GM21786 (cell line): ENCODE measurements at regions not wholly inside any gene's neighbourhood (a gene's known extent, or its start where the extent isn't known, plus 50 kb on each side); places are given as distances from the start of the nearest gene placed in this dataset.
"Not testable (repeated sequence)": the region's sequence is repeated elsewhere in the genome, so short reads cannot be mapped to it uniquely, and the experiment has no call there.

Source experiments
- ATAC-seq: cut with Tn5 transposase; IDR thresholded peaks from one replicate; pipeline ENCODE4 v1.9.1; 2021; ENCODE audit not compliant: unreplicated experiment

DNA sequence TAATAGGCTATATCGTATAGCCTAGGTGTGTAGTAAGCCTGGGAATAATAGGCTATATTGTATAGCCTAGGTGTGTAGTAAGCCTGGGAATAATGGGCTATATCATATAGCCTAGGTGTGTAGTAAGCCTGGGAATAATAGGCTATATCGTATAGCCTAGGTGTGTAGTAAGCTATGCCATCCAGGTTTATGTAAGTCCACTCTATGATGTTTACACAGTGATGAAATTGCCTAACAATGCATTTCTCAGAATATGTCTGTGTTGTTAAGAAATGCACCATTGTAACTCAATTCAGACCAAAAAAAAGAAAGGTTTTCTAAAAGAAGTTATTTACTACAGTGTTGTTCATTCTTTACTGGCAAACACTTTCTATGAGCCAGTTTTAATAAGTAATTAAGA, 1387.2 kb downstream of the STIM2 start:
- ATAC-seq: no peak

DNA sequence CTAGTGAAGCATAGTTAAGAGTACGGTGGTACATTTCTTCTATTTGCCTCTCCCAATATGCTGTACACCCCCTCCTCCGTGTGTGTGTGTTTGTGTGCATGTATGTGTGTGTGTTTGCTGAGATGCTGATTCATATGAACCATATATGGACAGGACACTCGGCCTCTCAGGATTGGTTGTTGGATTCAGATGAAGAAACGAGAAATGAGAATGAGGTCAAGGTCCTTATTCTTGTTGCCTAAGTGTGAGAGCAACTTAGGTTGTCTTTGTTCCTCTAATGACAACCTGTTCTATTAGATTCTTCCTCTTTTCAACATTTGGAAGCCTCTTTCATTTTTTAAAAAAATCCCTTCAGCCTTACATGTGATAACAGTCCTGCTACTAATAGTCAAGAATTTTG, 1387.6 kb downstream of the STIM2 start:
- ATAC-seq: no peak

DNA sequence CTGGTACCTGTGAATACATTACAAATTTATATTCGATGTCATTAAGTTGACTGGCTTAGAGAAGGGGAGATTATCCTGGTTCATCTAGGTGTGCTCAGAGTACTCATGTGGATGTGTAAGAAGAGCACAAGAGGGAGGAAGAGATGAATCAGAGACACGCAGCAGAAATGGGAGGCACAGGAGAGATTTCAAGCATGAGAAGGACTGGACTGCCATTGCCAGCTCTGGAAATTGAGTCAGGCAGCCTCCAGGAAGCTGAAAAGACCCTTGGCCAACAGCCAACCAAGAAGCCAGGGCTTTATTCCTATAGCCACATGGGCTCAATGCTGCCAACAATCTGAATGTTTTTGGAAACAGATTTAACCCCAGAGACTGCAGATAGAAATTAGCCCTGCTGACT, 1390.0 kb downstream of the STIM2 start:
- ATAC-seq: no peak

DNA sequence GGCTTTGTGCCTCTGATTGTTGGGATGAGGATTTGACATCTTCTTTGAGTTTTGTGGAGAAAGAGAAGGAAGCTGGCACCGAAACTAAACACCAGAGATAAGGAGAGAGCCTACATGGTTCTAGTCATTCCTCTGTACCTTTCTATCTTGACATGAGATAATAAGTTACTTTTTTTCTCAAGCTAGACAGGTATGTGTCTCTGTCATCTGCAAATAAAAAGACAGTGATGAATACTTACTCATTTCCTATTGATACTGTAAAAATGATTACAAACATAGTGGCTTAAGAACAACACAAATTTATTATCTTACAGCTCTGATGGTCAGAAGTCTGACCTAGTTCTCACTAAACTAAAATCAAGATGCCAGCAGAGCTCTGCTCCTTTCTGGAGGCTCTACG, 1391.2 kb downstream of the STIM2 start:
- no peak for ATAC-seq

DNA sequence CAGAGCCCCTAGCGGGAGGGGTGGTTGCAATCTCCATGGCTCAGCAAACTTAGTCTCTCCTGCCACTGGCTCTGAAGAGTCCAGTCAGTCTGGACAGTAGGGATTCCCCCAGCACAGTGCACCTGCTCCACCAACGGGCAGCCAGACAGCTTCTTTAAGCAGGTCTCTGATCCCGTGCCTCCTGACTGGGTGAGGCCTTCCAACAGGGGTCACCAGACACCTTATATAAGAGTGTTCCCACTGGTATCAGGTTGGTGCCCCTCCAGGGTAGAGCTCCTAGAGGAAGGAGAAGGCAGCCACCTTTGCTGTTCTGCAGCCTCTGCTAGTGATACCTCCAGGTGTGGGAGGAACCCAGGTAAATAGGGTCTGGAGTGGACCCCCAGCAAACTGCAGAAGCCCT, 1393.4 kb downstream of the STIM2 start:
- no peak for ATAC-seq

DNA sequence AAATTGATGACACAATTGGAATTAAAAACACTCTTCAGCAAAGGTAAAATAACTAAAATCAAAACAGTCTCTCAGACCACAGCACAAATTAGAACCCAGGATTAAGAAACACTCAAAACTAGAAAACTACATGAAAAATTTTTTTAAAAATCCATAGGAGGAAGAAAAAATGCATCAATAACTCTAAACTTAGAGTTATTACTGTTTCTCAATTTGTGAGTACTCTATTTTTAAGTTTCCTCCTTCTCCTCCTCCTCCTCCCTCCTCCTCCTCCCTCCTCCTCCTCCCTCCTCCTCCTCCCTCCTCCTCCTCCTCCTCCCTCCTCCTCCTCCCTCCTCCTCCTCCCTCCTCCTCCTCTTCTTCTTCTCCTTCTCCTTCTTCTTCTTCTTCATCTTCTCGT, 1395.7 kb downstream of the STIM2 start:
- no peak for ATAC-seq

DNA sequence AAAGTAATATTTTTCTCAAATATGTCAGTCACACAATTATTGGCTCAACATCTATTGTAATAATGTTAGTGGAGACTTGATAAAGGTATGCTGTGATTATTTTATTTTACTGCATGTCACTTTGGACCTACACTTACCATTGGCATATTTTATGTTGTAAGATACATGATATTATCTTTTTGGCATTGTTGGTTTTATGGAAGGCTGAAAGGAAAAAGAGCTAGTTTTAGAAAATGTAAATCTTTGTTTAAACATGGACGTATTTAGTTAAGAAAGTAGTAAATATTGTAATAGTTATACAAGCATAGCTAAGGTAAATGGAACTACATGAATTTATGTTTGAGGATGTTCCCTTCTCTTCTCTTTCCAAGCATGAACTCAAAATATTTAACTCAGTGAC, 1399.3 kb downstream of the STIM2 start:
- no peak for ATAC-seq

DNA sequence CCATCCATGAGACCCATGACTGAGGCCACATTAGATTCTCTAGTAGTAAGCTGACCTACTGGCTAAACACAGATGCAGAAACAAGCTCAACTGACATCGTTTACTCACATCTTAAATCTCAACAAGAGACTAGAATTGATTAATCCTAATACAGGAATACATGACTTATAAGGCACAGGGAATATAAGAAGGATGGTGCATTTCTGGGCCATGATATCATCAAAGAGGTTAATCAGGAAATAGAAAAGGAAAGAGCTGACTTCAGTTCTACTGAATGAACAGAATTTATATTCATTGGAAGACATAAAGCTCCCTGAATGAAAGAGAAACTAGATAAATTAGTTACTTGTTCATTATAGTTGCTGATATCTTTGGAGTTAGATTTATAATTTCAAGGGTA, 1406.5 kb downstream of the STIM2 start:
- ATAC-seq: no peak

DNA sequence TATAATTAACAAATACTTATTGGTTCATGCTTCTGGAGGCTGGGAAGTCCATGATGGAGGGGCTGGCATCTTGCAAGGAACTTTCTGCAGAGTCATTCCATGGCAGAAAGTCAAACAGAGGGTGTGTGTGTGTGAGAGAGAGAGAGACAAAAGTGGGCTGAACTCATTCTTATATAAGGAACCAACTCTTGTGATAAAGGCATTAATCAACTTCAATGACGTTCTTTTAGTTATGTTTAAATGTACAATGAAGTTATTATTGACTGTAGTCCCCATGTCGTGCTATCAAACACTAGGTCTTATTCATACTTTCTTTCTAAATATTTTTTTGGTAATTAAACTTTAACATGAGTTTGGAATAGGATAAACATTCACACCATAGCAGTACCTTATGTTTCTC, 1408.8 kb downstream of the STIM2 start:
- no peak for ATAC-seq

DNA sequence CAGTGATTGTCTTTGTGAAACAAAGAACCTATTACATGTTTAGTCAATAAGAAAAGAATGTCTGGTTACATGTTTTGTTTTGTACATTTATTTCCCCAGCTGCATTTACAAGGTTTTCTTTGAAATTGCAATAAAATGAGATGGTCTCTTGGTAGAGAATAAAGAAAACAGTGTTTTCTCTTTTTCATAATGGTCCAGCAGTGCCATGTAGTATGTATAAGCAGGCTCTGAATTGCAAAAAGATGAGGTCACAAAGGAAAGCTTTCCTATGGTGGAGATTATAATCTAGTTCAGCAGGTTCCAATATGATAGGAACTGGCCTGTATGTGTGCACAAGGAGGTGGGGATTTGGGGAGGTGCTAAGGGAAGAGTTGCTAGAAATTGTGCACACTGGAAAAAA, 1417.3 kb downstream of the STIM2 start:
- no peak for ATAC-seq

DNA sequence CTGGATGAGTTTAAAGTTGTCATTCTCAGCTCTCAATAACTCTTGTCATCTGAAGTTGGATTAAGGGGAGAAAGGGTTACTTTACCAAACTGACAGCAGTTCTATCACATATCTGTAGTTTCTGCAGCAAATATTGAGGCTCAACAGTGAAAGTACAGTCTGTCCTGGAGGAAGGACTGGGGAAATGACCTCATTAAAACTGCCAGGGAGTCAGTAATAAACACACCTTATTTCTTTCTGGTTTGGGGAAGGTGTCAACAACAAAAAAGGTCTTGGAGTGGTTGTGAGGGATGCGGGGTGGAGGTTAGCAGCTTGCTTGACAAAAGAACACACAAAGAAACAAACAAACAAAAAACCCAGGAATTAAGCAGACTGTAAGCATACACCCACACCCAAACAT, 1418.0 kb downstream of the STIM2 start:
- ATAC-seq: no peak

DNA sequence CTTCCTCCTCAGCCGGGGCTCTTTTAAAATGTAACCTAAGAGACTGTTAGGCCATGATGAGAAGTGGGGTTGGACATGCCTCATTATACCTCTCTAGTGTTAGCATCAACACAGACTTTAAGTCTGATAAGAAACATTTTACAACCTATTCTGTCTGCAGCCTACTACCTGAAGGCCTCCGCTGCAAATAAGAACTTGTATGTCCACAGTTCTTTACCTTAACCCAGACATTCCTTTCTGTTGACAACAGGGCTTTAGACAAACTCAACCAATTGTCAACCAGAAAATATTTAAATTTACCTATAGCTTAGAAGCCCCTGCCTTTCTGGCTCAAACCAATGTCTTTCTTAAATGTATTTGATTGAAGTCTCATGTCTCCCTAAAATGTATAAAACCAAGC, 1418.6 kb downstream of the STIM2 start:
- no peak for ATAC-seq

DNA sequence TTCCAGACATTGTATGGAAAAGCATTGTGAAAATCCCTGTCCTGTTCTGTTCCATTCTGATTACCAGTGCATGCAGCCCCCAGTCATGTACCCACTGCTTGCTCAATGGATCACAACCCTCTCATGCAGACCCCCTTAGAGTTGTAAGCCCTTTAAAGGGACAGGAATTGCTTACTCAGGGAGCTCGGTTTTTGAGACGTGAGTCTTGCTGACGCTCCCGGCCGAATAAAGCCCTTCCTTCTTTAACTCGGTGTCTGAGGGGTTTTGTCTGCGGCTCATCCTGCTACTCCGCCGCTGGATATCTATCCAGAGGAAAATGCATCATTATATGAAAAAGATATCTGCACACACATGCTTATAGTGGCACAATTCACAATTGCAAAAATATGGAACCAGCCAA, 1425.6 kb downstream of the STIM2 start:
- not testable (repeated sequence) for ATAC-seq

DNA sequence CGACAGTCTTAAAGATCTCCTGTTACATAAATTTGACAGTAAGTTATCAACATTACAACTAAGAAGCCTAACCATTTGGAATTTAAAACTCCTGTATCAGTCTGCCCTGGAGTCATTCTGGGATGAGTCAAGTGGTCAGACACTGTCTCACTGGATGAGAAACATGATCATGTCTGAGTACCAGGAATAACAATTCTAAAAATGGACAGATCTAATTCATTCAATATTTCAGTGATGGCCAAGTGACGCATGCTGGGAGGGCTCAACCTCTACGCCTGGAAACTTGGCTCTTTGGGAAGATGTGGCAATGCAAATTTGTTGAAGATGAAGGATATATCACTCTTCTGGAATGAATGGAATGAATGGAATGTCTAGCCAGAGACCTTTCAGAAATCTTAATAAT, 1427.2 kb downstream of the STIM2 start:
- ATAC-seq: no peak

DNA sequence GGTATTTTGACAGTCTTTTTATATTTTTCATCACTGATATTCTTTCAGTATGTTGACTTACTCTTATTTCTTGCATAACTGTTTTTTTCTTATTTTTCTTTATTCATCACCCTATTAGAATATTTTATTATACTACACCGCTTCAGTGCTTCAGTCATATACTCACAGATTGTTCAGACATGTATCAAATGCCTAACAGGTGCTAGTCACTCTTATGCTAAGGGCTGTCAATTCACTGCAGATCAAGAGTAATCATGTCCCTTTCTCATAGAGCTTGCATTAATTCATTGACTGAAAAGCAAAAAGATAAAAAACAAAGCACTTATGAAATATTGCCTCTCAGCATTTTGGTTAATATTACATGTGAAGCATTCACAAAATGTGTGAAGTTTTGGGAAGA, 1435.6 kb downstream of the STIM2 start:
- no peak for ATAC-seq

DNA sequence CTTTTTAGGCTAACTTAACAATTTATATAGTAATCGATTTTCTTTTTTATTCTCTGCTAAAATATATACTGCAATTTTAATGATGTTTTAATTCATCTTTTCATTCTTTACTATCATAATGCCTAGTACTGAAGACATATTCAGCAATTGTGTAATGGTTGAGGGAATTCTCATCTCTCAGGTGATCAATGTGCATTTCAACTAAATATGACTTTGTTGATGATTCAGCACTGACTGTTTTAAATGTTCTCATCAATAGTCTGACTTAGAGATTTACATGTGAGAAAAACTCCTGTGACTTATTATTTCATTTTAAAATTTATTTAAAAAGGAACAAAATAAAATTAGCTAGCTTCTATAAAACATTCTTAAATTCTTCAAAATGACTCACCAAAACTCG, 1450.3 kb downstream of the STIM2 start:
- ATAC-seq: no peak

DNA sequence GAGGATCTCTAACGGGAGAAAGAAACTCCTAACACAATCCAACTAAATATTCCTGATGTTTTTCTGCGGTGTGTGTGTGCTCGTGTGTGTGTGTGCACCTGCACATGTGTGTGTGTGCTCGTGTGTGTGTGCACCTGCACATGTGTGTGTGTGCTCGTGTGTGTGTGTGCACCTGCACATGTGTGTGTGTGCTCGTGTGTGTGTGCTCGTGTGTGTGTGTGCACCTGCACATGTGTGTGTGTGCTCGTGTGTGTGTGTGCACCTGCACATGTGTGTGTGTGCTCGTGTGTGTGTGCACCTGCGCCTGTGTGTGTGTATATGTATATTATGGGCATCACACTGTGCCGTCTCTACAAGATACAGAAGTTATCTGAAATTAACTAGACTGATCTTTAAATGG, 1451.9 kb downstream of the STIM2 start:
- ATAC-seq: not testable (repeated sequence)

DNA sequence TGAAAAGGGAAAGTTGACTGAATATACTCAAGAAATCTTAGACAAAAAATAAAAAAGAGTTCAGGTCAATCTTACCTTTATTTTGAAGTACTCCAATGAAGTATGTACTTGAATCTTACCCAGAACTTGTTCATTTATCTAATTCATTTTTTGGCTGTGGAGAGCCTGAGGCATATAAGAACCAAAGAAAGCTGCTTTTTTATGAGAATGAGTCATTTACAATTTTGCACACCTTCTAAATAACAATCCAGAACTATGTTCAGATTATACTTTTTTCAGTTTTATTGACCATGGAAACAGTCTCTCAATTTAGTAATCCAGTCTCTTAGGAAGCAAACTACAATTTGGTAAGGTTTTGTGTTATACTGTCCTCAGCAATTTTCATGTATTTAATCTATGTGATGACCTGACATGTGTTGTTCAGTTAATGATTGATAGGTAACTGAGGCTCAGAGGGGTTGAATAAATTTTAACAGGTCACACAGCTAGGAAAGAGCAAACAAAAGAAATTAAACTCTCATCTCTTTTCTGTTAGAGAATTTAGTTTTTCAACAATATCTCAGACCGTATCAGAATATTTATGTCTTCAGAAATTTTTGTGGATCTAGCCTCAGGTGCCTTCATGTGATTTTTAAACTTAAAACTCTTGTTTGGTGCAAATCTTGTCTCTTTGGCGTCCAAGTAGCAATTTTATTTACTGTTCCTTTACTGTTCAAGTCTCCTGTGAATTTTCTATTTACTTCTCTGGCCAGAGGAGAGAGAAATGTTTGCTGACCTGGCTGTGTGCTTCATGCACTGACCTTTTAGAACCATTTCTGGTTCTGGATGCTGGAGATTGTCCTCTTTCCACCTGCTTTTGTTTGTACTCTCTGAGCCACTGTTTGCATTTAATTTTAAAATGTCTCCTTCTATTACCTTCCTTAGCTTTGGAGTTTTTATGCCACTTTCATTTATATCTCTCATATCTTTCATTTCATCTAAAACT, 1453.4 kb downstream of the STIM2 start:
- ATAC-seq: no peak

DNA sequence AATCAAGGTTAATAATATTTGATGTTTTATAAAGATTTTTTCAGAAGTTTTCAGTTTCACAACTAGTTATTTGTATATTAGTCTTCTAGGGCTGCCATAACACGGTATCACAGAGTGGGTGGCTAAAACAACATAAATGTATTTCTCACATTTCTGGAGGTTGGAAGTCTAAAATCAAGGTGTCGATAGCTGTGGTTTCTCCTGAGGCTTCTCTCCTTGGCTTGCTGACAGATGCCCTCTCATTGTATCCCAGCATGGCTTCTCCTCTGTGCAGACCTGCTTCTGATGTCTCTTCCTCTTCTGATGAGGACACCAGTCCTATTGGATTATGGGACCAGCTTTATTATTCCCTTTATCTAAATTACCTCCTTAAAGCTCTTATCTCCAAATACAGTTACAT, 1456.6 kb downstream of the STIM2 start:
- ATAC-seq: no peak

DNA sequence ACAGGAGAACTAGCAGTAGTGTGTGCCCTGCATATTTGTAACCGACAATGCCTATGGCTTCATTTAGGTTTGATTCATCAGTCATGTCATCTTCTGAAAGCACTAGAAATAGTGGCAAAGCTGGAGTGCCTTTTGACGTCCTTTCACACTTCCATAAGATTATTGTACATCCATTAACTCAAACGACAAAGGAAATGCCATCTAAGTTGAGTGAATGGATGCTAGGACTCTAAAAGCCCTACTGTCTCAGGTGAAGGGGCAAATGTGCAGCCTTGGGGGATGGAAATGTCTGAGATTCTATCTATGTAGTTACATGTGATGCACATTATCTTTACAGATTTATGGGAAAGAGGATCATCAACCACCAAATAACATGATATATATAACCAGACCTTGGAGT, 1473.6 kb downstream of the STIM2 start:
- no peak for ATAC-seq

DNA sequence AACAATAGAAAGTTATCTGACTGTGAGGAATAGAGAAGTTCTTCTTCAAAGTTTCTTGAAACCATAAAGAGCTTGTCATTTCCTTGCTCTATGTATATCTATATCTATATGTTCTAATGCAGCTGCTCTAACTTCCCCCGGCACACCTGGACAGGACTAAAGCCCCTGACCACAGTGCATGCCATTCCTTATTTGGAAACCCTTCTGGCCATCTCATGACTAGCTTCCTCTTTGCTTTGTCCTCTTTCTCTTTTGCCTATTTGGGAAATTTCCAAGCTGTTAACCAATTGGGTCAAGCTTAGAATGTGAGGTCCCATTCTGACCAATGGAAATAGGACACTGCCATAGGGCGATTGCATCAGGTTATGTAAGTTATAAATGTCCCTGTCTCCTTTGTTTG, 1481.1 kb downstream of the STIM2 start:
- ATAC-seq: no peak

DNA sequence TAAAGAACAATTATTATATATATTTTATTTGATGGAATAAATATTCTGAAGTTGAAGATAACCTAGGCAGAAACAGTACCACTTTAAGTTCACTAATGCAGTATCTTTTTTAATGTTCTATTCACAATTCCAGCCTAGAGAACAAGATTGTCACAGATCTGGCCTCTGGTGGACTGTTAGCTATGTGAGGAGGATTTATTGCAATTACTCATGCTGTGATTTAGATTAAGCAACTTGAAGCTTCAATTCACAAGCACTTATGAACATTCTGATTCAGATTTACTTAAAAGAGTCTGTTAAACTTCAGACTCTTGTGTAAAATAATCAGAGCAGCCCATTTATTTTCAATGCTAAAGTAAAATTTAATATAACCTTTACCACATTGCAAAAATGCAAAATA, 1489.8 kb downstream of the STIM2 start:
- ATAC-seq: no peak

DNA sequence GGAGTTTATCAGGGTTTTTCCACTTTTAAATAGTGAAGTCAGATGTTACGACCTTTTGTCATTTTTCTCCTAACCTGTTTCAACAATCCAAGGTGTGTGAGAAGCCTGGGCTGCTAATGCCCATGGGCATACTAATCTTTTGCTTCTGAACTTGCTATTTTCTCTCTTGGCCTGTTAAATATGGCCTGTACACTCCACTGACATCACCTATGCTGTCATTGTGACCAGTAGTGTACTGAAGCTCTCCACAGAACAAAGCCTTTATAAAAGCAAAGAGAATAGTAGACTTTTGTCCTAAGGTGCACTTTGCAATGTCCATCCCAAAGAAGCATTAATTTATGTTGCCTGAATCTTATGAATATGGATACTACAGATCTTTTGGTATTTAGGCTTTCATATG, 1490.5 kb downstream of the STIM2 start:
- no peak for ATAC-seq
